K562 (cell line): ENCODE measurements at regions not wholly inside any gene's neighbourhood (a gene's known extent, or its start where the extent isn't known, plus 50 kb on each side); places are given as distances from the start of the nearest gene placed in this dataset.

Source experiments
- ATAC-seq: fragments of 200-7000 bp; cut with Tn5 transposase; 3 replicates; pipeline ENCODE4 v1.9.1; 2020; ENCODE audit warnings: moderate library complexity
- BruUV-seq: library from RNA; stranded (reverse); fragments of 400-500 nt; replicated peaks from 2 replicates; lab custom pipeline; 2021; lab: Mats Ljungman, UMichigan
- CTCF ChIA-PET: fragments of 300-600 bp; formaldehyde crosslinking; extraction: SDS; loops from one replicate; lab custom pipeline; 2021; ENCODE audit warnings: low intra/inter-chr PET ratio; lab: Yijun Ruan, JAX
- POLR2A ChIA-PET: fragments of 300-600, 350-650 bp; sonication (Branson Sonifier 250); formaldehyde crosslinking; extraction: SDS; loops from one replicate; lab custom pipeline; 2021; ENCODE audit warnings: antibody characterized with exemption, inconsistent platforms; lab: Yijun Ruan, JAX
- DNase-seq, 4 experiments: peaks; one replicate each; pipeline versions ENCODE4 v3.0.0 to v3.0.0-alpha.2; 2011 to 2018; ENCODE audit warnings: low spot score in 3 of 4, mixed read lengths in 3 of 4; ENCODE audit errors: extremely low read depth in 1 of 4
- FAIRE-seq: peaks from 2 replicates; lab custom pipeline; 2011; peaks lifted over from hg19 to GRCh38; lab: Jason Lieb, UNC
- H2AFZ ChIP-seq: 2 replicates; pipeline ENCODE4 v1.6.0; 2011; ENCODE audit warnings: low read depth, low read length, control low read depth, inconsistent platforms
- H3K27ac ChIP-seq: fragments of 200-600 bp; 3 replicates; pipeline ENCODE4 v1.8.0; 2011; ENCODE audit warnings: low read depth, mild to moderate bottlenecking, control low read depth, inconsistent platforms, low read length, moderate library complexity, mixed read lengths; ENCODE audit errors: extremely low read depth
- H3K27me3 ChIP-seq, 2 experiments: fragments of 300-600 bp in 1 of 2; 2 replicates in 1 of 2; 3 replicates in 1 of 2; pipeline versions ENCODE4 v1.6.0 to v1.8.0; 2011; ENCODE audit warnings: inconsistent platforms in 2 of 2, low read length in 2 of 2, mild to moderate bottlenecking in 1 of 2, mixed read lengths in 1 of 2, moderate library complexity in 1 of 2; ENCODE audit not compliant: control insufficient read depth in 2 of 2, insufficient read depth in 2 of 2
- H3K36me3 ChIP-seq: fragments of 300-600 bp; 3 replicates; pipeline ENCODE4 v1.8.0; 2011; ENCODE audit warnings: mild to moderate bottlenecking, low read length, inconsistent platforms; ENCODE audit not compliant: control insufficient read depth, insufficient read depth
- H3K4me1 ChIP-seq, 2 experiments: fragments of 200-600 bp in 1 of 2; replicated peaks in 1 of 2; 2 replicates in 1 of 2; 3 replicates in 1 of 2; pipeline versions ENCODE4 v1.5.1 to v1.8.0; 2011; ENCODE audit warnings: inconsistent platforms in 2 of 2, low read length in 2 of 2, mild to moderate bottlenecking in 1 of 2, mixed read lengths in 1 of 2, moderate library complexity in 1 of 2; ENCODE audit not compliant: control insufficient read depth in 2 of 2, insufficient read depth in 2 of 2
- H3K4me2 ChIP-seq: 2 replicates; pipeline ENCODE4 v1.6.1; 2011; ENCODE audit warnings: low read length, control low read depth, inconsistent platforms, mixed read lengths; ENCODE audit not compliant: insufficient read depth
- H3K4me3 ChIP-seq: fragments of 200-600 bp; sonication (generic), shearing (Covaris generic); 2 replicates; pipeline ENCODE4 v1.5.1; 2016; ENCODE audit warnings: control low read depth, inconsistent platforms
- H3K79me2 ChIP-seq: fragments of 200-600 bp; 3 replicates; pipeline ENCODE4 v1.8.0; 2011; ENCODE audit warnings: low read length, inconsistent platforms; ENCODE audit not compliant: control insufficient read depth, insufficient read depth
- H3K9ac ChIP-seq, 2 experiments: 2 replicates each; pipeline versions ENCODE4 v1.6.0 to v1.6.1; 2011; ENCODE audit warnings: low read depth in 2 of 2, low read length in 2 of 2, control low read depth in 1 of 2, inconsistent platforms in 1 of 2, mild to moderate bottlenecking in 1 of 2, mixed read lengths in 1 of 2; ENCODE audit not compliant: insufficient read depth in 1 of 2
- H3K9me1 ChIP-seq: one replicate; pipeline ENCODE4 v1.6.0; 2011; ENCODE audit warnings: inconsistent platforms, mild to moderate bottlenecking, low read length, moderate library complexity; ENCODE audit not compliant: control insufficient read depth, insufficient read depth
- H3K9me3 ChIP-seq: replicated peaks from 2 replicates; pipeline ENCODE4 v1.5.1; 2011; ENCODE audit warnings: low read depth, low read length, inconsistent platforms; ENCODE audit not compliant: control insufficient read depth, insufficient read depth
- H4K20me1 ChIP-seq: replicated peaks from 2 replicates; pipeline ENCODE4 v1.6.1; 2011; ENCODE audit warnings: low read length, inconsistent platforms, mixed read lengths; ENCODE audit not compliant: control insufficient read depth, insufficient read depth
- AFF4 ChIP-seq: sonication (generic); formaldehyde crosslinking; IDR thresholded peaks from 2 replicates; pipeline ENCODE4 v1.8.0; 2023; ENCODE audit warnings: mild to moderate bottlenecking, missing genetic modification reagents
- CEBPG ChIP-seq, 3 experiments: fragments of 200-800 bp in 1 of 3; sonication (Bioruptor generic) in 1 of 3; sonication (generic) in 1 of 3; formaldehyde crosslinking in 1 of 3; IDR thresholded peaks in 2 of 3; conservative IDR thresholded peaks in 1 of 3; 2 replicates each; pipeline versions ENCODE4 v1.6.1 to v1.8.0; 2016 to 2022; ENCODE audit warnings: missing compliant biosample characterization in 2 of 3, missing genetic modification characterization in 2 of 3, mild to moderate bottlenecking in 1 of 3, missing genetic modification reagents in 1 of 3
- COPS2 ChIP-seq: fragments of 450-650 bp; conservative IDR thresholded peaks from 2 replicates; pipeline ENCODE4 v1.6.1; 2016; ENCODE audit warnings: mild to moderate bottlenecking, moderate library complexity
- CREM ChIP-seq: IDR thresholded peaks from 2 replicates; pipeline ENCODE4 v1.6.1; 2014; ENCODE audit warnings: antibody characterized with exemption, low read depth
- FIP1L1 ChIP-seq: fragments of 200-400 bp; formaldehyde crosslinking; IDR thresholded peaks from 2 replicates; pipeline ENCODE4 v1.6.1; 2018; ENCODE audit warnings: mild to moderate bottlenecking, low read depth, low read length; ENCODE audit not compliant: poor library complexity, severe bottlenecking
- IFI16 ChIP-seq: fragments of 250-450 bp; sonication (Bioruptor Pico); IDR thresholded peaks from 2 replicates; pipeline ENCODE4 v2.1.2; 2022; ENCODE audit warnings: mild to moderate bottlenecking, inconsistent platforms
- POU5F1 ChIP-seq: fragments of 150-350 bp; IDR thresholded peaks from 2 replicates; pipeline ENCODE4 v1.6.1; 2014; ENCODE audit warnings: borderline replicate concordance, low read length, low read depth, mild to moderate bottlenecking; ENCODE audit not compliant: partially characterized antibody
- SMAD3 ChIP-seq: fragments of 450-650 bp; formaldehyde crosslinking; conservative IDR thresholded peaks from 2 replicates; pipeline ENCODE4 v1.4.0; 2020; ENCODE audit warnings: mild to moderate bottlenecking
- ZNF217 ChIP-seq: sonication (generic); formaldehyde crosslinking; IDR thresholded peaks from 2 replicates; pipeline ENCODE4 v1.8.0; 2022; ENCODE audit warnings: mild to moderate bottlenecking, missing genetic modification reagents
- ZNF41 ChIP-seq: fragments of 250-450 bp; sonication (Bioruptor Pico); conservative IDR thresholded peaks from 2 replicates; pipeline ENCODE4 v1.4.0; 2020; ENCODE audit warnings: mild to moderate bottlenecking
- ZNF586 ChIP-seq: fragments of 450-650 bp; formaldehyde crosslinking; conservative IDR thresholded peaks from 2 replicates; pipeline ENCODE4 v1.4.0; 2020; ENCODE audit warnings: mild to moderate bottlenecking, moderate library complexity
- WGBS: fragments of 100-300 bp; shearing (Covaris generic); methylation state at CpG from one replicate; pipeline ENCODE4 v1.1.6; 2016; ENCODE audit warnings: low coverage, mixed read lengths; ENCODE audit not compliant: insufficient coverage; ENCODE audit errors: missing lambda C conversion rate; 5-methylcytosine and 5-hydroxymethylcytosine counted together
- in situ Hi-C: fragments of 300-500 bp; cut with MboI; formaldehyde crosslinking; loops from 4 replicates; pipeline ENCODE4 v1.15.0; 2018; ENCODE audit warnings: inconsistent platforms, mixed read lengths
- intact Hi-C: fragments of 100-400 bp; cut with micrococcal nuclease; formaldehyde crosslinking; loops from 2 replicates; pipeline ENCODE4 v1.14.2; 2022

GRCh38 chr16:51922476-51922875 lies 624.5 kb downstream of the TOX3 start (continued):
- no peak for TF ChIP-seq AFF4
- no peak for TF ChIP-seq ZNF217 (CRISPR knock-in tag)
- no peak for TF ChIP-seq SMAD3 (CRISPR knock-in tag)
- no peak for TF ChIP-seq IFI16

GRCh38 chr16:51919736-51920135 lies 627.2 kb downstream of the TOX3 start:
- no peak overlapping the region for H3K9ac ChIP-seq
- no peaks in the 10 kb centered on the region; the same call in 1 of the 2 replicates for H3K9me3 ChIP-seq
- H3K4me2 ChIP-seq, result no peak overlapping the region
- no peak overlapping the region for H3K4me3 ChIP-seq
- no peaks in the 10 kb centered on the region for H4K20me1 ChIP-seq
- intact Hi-C loops (no loop called here), in situ Hi-C loops (no loop called here)
- POLR2A ChIA-PET, result no interaction called here
- ATAC-seq (no peak), FAIRE-seq (no peak), DNase-seq (no peak)
- 0% methylated on average over 4 of the region's 4 CpGs for WGBS
- TF ChIP-seq POU5F1, result no peak
- no peak for TF ChIP-seq CREM
- TF ChIP-seq COPS2, result no peak
- TF ChIP-seq CEBPG (CRISPR knock-in tag; IDR thresholded peaks at IDR 0.05), result no peak
- no peak for TF ChIP-seq CEBPG (tag; conservative IDR thresholded peaks at IDR 0.05 in 1 of 2, IDR thresholded peaks at IDR 0.05 in 1 of 2)
- no peak for TF ChIP-seq FIP1L1
- no peak for TF ChIP-seq ZNF41
- no peak for TF ChIP-seq ZNF586 (CRISPR knock-in tag)
- H2AFZ ChIP-seq, result no peak overlapping the region
- no peaks in the 10 kb centered on the region for H3K27me3 ChIP-seq
- CTCF ChIA-PET, result no interaction called here
- no peaks in the 10 kb centered on the region for H3K36me3 ChIP-seq
- no peaks in the 10 kb centered on the region for H3K79me2 ChIP-seq
- no TSS peak for BruUV-seq
- no peak overlapping the region for H3K27ac ChIP-seq
- no peaks in the 10 kb centered on the region for H3K4me1 ChIP-seq
- no peaks in the 10 kb centered on the region for H3K9me1 ChIP-seq
